ENCODE measurements at regions not wholly inside any gene's neighbourhood (a gene's known extent, or its start where the extent isn't known, plus 50 kb on each side); places are given as distances from the start of the nearest gene placed in this dataset.

DNA sequence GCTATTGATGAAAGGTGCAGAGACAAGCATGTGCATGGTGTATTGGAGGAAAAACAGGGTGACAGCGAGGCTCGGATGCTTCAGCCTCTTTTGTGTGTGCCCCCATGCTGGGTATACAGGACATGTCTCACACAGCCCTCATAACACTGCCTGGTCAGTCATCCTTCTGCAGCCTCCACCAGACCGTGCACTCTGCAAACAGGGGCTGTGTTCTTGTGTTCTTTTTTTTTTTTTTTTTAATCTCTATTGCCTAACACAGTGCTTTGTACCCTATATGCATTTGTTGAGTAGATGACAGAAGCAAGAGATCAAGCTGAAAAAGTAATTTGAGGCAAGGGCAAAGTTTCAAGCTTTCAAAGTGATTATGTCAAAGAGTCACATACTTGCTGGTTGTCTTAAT, 367.2 kb upstream of the SLITRK1 start:
- TF ChIP-seq, protein P1, sequence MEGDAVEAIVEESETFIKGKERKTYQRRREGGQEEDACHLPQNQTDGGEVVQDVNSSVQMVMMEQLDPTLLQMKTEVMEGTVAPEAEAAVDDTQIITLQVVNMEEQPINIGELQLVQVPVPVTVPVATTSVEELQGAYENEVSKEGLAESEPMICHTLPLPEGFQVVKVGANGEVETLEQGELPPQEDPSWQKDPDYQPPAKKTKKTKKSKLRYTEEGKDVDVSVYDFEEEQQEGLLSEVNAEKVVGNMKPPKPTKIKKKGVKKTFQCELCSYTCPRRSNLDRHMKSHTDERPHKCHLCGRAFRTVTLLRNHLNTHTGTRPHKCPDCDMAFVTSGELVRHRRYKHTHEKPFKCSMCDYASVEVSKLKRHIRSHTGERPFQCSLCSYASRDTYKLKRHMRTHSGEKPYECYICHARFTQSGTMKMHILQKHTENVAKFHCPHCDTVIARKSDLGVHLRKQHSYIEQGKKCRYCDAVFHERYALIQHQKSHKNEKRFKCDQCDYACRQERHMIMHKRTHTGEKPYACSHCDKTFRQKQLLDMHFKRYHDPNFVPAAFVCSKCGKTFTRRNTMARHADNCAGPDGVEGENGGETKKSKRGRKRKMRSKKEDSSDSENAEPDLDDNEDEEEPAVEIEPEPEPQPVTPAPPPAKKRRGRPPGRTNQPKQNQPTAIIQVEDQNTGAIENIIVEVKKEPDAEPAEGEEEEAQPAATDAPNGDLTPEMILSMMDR (IDR thresholded peaks at IDR 0.05 in 4 of 5, conservative IDR thresholded peaks at IDR 0.05 in 1 of 5), result no peak
- TF ChIP-seq POLR2A (IDR thresholded peaks at IDR 0.05), result no peak
